HG03175 (cell line): ENCODE measurements at regions not wholly inside any gene's neighbourhood (a gene's known extent, or its start where the extent isn't known, plus 50 kb on each side); places are given as distances from the start of the nearest gene placed in this dataset.

Experiments used
- ATAC-seq: cut with Tn5 transposase; IDR thresholded peaks from one replicate; pipeline ENCODE4 v1.9.1; 2021; ENCODE audit warnings: mild to moderate bottlenecking, moderate library complexity; ENCODE audit not compliant: unreplicated experiment

GRCh38 chr3:16102187-16102561 lies 72.3 kb upstream of the GALNT15 start:
- no peak for ATAC-seq

GRCh38 chr3:16102905-16103364 lies 71.5 kb upstream of the GALNT15 start:
- ATAC-seq = no peak

DNA sequence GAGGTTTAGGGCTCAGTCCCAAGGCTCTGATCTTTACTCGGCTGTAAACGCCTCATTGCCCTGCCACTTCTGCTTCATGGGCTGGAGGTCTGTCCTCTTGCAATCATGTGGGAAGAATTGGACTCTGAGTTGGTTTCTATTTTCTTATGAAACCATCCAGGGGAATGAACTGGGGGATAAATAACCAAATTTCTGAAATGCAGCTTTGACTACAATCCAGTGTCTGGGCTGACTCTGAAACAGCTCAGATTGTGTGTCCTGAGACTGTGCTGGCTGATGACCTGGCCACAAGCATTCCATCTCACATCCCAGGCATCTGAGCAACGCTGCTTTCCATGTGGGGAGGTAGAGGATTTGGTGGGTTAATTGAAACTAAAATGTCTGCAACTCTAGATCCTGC lies 71.0 kb upstream of the GALNT15 start:
- ATAC-seq = no peak

DNA sequence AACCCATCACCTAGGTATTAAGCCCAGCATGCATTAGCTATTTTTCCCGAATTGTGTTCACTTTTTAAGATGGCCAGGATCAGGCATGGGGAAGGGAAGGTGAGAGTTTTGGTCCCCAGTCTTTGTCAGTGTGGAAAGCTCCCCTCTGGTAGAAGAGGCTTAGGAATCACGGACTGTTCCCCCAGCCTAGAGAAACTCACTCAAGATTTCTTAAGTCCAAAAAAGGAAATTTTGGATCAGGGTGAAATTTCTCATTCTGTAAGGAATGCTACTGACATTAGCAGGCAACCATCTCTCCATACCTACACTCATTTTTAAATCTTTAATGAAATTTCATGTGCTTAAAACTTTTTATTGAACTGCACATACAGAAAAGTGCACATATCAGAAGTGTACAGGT lies 70.3 kb upstream of the GALNT15 start:
- ATAC-seq = no peak

- no peak for ATAC-seq
Measured at GRCh38 chr3:16106050-16106449, 68.4 kb upstream of the GALNT15 start.

DNA sequence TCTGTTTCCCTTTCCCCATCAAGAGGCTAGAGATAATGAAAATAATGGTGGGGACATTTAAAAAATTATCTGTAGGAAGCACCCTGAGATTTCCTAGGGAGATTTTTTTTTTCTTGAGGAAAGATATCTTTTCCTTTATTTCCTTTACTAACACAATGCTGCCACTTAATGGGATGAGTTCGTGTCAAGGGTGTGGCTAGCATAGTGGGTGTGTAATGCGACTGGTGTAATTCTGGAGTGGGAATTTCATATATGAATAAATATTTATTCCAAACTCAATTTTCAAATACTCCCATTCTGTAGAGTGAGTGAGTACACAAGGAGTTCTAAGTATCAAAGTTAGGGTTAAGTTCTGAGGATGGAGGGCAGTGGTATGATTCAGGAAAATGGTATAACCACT lies 66.1 kb upstream of the GALNT15 start:
- ATAC-seq = no peak

DNA sequence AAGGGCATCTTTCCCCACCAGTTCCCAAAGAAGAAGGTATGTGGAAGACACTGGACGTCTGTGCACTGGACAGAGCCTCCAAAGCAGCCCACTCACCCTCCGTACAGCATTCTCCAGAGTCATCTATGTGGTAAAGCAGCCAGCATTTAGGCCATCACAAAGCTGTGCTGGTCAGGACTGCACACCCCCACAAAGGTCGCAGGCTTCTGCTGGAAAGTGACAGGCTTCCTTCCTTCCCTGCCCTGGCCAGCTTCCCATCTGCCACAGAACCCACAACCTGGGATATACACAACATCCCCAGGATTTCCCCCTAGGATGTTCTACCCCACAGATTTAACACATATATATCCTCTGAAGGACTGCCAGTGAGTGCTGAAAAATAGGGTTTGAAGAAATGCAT lies 64.6 kb upstream of the GALNT15 start:
- no peak for ATAC-seq

- no peak for ATAC-seq
Measured at GRCh38 chr3:16112910-16113504, 61.5 kb upstream of the GALNT15 start.

- no peak for ATAC-seq
Measured at GRCh38 chr3:16113704-16114103, 60.8 kb upstream of the GALNT15 start.

- ATAC-seq = no peak
Measured at GRCh38 chr3:16114429-16114828, 60.1 kb upstream of the GALNT15 start.

- ATAC-seq = no peak
Measured at GRCh38 chr3:16114930-16115329, 59.5 kb upstream of the GALNT15 start.

DNA sequence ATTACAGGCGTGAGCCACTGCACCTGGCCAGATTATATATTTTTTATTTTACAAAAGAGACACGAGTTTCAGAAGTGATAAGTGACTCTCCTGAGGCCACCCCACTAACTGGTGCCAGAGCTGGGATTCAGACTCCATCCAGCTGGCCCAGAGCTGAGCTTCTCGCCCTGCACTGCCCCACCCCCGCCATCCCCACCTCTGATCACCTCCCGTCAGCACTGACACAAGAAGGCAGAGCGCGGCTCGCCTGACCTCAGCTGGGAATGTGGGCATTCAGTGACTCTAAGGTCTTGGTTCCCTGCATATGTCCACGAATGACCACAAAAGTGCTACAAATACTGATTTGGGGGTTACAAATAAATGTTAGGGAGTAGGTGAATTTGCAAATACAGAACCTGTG lies 56.1 kb upstream of the GALNT15 start:
- ATAC-seq = no peak

- no peak for ATAC-seq
Measured at GRCh38 chr3:16119887-16120286, 54.6 kb upstream of the GALNT15 start.

DNA sequence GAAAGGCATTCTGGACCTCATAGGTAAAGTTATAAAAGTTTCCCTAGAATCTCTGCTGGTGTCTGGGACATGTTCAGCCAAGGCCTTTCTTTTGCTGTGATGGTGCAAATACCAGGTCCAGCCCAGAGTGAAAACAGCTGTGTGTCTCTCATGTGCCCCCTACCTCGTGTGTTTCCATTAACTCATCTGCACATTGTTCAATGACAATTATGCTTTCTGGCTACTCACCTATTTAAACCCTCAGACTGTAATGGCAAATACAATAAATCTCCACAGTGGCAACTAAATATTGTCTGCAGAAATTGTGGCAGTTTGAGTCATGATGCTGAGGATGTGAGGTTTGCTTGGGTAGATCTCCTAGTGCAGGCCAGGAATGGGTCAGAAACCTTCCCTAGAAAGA lies 53.1 kb upstream of the GALNT15 start:
- ATAC-seq = no peak

DNA sequence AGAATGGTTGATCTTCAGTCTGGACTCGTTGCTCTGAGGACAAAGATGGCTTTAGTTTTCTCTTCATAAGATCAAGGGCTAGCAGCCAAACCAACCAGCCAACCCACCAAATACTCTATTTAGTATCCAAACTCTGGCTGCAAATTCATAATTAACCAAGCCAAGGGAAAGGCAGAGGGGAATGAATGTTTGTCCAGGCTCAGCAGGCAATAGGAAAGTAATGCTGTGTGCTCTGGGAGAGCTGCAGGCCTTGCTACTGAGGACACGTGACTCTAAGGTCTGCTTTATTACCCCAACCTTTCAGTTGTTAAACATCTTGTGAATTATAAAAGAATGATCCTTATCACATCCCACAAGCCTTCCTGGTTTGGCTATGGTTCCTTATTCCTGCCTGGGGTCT lies 52.3 kb upstream of the GALNT15 start:
- ATAC-seq = no peak

DNA sequence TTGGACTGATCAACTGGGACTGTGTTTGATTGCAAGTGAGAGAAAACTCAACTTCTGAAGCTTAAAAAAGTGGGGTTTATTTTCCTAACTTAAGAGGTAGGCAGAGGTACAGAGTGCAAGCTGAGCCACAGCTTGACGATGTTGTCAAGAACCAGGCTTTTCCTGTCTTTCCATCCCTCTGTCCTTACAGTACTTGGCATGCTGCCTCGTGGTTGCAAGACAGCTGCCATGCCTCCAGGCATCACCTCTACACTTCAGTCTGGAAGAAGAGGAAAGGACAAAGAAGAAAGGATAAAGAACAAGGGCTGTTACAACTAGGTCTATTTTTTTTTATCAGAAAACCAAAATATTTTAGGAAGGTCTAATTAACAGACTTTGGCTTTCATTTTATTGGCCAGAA lies 51.8 kb upstream of the GALNT15 start:
- ATAC-seq = no peak

DNA sequence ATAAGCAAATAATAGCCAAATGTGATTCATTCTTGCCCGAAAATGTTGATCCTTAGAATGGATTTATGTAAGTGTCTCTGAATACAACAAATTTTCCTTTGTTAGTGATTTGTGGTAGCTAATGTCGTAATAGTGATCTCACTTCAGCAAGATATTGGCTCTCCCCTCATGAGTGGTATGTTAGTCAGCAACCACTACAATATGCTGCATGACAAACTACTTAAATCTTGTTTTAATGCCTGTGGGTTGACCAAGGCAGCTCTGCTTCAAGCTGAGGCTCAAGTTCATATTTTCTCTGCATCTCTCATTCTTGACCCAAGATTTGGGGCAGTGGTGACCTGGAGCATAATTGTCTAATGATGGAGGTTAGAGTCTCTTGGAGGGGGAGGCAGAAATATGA lies 49.8 kb upstream of the GALNT15 start:
- no peak for ATAC-seq
